ENCODE measurements at regions not wholly inside any gene's neighbourhood (a gene's known extent, or its start where the extent isn't known, plus 50 kb on each side); places are given as distances from the start of the nearest gene placed in this dataset.

DNA sequence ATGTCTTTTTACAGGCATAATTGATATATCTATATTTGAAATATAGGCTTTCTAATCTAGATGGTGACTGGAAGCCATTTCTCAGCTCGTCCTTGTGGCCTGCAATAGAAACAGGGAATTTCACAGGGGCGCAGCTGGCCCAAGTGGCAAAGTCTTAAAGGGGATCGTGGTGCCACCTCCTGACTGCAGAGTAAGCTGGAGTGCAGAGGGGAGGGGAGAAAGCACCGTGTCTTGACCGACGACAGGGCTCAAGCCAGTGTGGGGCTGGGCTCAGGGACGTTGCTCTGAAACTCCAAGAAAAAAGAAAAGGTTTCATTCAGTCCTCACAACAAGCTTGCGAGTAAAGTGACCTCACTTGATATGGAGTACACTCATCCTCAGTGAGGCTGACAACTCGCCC lies 255.1 kb downstream of the DCDC2C start:
- TF ChIP-seq, protein P1, sequence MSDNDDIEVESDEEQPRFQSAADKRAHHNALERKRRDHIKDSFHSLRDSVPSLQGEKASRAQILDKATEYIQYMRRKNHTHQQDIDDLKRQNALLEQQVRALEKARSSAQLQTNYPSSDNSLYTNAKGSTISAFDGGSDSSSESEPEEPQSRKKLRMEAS (IDR thresholded peaks at IDR 0.05), result no peak
- TF ChIP-seq HOXA7 (CRISPR knock-in tag; IDR thresholded peaks at IDR 0.05) (no peak), MAZ (IDR thresholded peaks at IDR 0.05; ENCODE audit: borderline replicate concordance, low read depth, low read length) (no peak), CEBPB (IDR thresholded peaks at IDR 0.05) (no peak), CBX2 (IDR thresholded peaks at IDR 0.05; ENCODE audit: borderline replicate concordance, low read depth) (no peak), JUN (IDR thresholded peaks at IDR 0.05) (no peak), POLR2A (IDR thresholded peaks at IDR 0.05; ENCODE audit: low read length) (no peak), EP300 (IDR thresholded peaks at IDR 0.05) (no peak), CBX8 (IDR thresholded peaks at IDR 0.05) (no peak)
- TF ChIP-seq, protein P2, sequence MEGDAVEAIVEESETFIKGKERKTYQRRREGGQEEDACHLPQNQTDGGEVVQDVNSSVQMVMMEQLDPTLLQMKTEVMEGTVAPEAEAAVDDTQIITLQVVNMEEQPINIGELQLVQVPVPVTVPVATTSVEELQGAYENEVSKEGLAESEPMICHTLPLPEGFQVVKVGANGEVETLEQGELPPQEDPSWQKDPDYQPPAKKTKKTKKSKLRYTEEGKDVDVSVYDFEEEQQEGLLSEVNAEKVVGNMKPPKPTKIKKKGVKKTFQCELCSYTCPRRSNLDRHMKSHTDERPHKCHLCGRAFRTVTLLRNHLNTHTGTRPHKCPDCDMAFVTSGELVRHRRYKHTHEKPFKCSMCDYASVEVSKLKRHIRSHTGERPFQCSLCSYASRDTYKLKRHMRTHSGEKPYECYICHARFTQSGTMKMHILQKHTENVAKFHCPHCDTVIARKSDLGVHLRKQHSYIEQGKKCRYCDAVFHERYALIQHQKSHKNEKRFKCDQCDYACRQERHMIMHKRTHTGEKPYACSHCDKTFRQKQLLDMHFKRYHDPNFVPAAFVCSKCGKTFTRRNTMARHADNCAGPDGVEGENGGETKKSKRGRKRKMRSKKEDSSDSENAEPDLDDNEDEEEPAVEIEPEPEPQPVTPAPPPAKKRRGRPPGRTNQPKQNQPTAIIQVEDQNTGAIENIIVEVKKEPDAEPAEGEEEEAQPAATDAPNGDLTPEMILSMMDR (IDR thresholded peaks at IDR 0.05), result no peak
- TF ChIP-seq, protein P3, sequence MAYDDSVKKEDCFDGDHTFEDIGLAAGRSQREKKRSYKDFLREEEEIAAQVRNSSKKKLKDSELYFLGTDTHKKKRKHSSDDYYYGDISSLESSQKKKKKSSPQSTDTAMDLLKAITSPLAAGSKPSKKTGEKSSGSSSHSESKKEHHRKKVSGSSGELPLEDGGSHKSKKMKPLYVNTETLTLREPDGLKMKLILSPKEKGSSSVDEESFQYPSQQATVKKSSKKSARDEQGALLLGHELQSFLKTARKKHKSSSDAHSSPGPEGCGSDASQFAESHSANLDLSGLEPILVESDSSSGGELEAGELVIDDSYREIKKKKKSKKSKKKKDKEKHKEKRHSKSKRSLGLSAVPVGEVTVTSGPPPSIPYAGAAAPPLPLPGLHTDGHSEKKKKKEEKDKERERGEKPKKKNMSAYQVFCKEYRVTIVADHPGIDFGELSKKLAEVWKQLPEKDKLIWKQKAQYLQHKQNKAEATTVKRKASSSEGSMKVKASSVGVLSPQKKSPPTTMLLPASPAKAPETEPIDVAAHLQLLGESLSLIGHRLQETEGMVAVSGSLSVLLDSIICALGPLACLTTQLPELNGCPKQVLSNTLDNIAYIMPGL (CRISPR knock-in tag; IDR thresholded peaks at IDR 0.05; ENCODE audit: borderline replicate concordance), result no peak
- TF ChIP-seq, protein P4, sequence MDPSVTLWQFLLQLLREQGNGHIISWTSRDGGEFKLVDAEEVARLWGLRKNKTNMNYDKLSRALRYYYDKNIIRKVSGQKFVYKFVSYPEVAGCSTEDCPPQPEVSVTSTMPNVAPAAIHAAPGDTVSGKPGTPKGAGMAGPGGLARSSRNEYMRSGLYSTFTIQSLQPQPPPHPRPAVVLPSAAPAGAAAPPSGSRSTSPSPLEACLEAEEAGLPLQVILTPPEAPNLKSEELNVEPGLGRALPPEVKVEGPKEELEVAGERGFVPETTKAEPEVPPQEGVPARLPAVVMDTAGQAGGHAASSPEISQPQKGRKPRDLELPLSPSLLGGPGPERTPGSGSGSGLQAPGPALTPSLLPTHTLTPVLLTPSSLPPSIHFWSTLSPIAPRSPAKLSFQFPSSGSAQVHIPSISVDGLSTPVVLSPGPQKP (IDR thresholded peaks at IDR 0.05; ENCODE audit: low read depth, low read length), result no peak
